RCC 7860 (cell line): ENCODE measurements at regions not wholly inside any gene's neighbourhood (a gene's known extent, or its start where the extent isn't known, plus 50 kb on each side); places are given as distances from the start of the nearest gene placed in this dataset.
"Not testable (repeated sequence)": the region's sequence is repeated elsewhere in the genome, so short reads cannot be mapped to it uniquely, and the experiment has no call there.

Experiments
- DNase-seq: peaks from one replicate; pipeline ENCODE4 v3.0.0-alpha.2; 2015; ENCODE audit warnings: low spot score
- FAIRE-seq: peaks from 2 replicates; lab custom pipeline; 2012; peaks lifted over from hg19 to GRCh38; lab: Jason Lieb, UNC

GRCh38 chr1:238331557-238331956 is 440.8 kb upstream of the ZP4 start:
- FAIRE-seq (peak; percentile 69), DNase-seq (no peak)

GRCh38 chr1:238329671-238330070 is 438.9 kb upstream of the ZP4 start:
- DNase-seq: peak; percentile 33
- FAIRE-seq: peak; percentile 94

GRCh38 chr1:238327033-238327432 is 436.3 kb upstream of the ZP4 start:
- FAIRE-seq, DNase-seq: not testable (repeated sequence)

GRCh38 chr1:238326479-238326878 is 435.8 kb upstream of the ZP4 start:
- DNase-seq, FAIRE-seq: not testable (repeated sequence)

- FAIRE-seq: no peak
Observed at GRCh38 chr1:238324211-238324864, 433.6 kb upstream of the ZP4 start.

GRCh38 chr1:238323490-238323889 is 432.8 kb upstream of the ZP4 start:
- no peak for DNase-seq
- FAIRE-seq: no peak

More at GRCh38 chr1:238324211-238324864, 433.6 kb upstream of the ZP4 start:
- DNase-seq: no peak

- no peak for FAIRE-seq
Observed at GRCh38 chr1:238319957-238320356, 429.2 kb upstream of the ZP4 start.

GRCh38 chr1:238318294-238319110 is 427.8 kb upstream of the ZP4 start:
- FAIRE-seq (no peak), DNase-seq (no peak)

More at GRCh38 chr1:238319957-238320356, 429.2 kb upstream of the ZP4 start:
- no peak for DNase-seq

- FAIRE-seq: no peak
- DNase-seq: no peak
Observed at GRCh38 chr1:238312969-238313368, 422.2 kb upstream of the ZP4 start.

- FAIRE-seq: no peak
- no peak for DNase-seq
Observed at GRCh38 chr1:238306411-238306810, 415.7 kb upstream of the ZP4 start.

GRCh38 chr1:238302646-238303045 is 411.9 kb upstream of the ZP4 start:
- FAIRE-seq (no peak), DNase-seq (no peak)

- FAIRE-seq: no peak
- no peak for DNase-seq
Observed at GRCh38 chr1:238296371-238296770, 405.6 kb upstream of the ZP4 start.

GRCh38 chr1:238293075-238293474 is 402.4 kb upstream of the ZP4 start:
- FAIRE-seq (no peak), DNase-seq (no peak)

- peak; percentile 66 for FAIRE-seq
- peak; percentile 35 for DNase-seq
Observed at GRCh38 chr1:238281418-238281817, 390.7 kb upstream of the ZP4 start.

GRCh38 chr1:238279694-238280380 is 389.1 kb upstream of the ZP4 start:
- no peak for FAIRE-seq
- no peak for DNase-seq

GRCh38 chr1:238272145-238272544 is 381.4 kb upstream of the ZP4 start:
- FAIRE-seq (no peak), DNase-seq (no peak)

GRCh38 chr1:238265866-238266265 is 375.1 kb upstream of the ZP4 start:
- DNase-seq: no peak
- no peak for FAIRE-seq

- FAIRE-seq: no peak
Observed at GRCh38 chr1:238264951-238265350, 374.2 kb upstream of the ZP4 start.

GRCh38 chr1:238258510-238258909 is 367.8 kb upstream of the ZP4 start:
- no peak for DNase-seq
- FAIRE-seq: no peak

More at GRCh38 chr1:238264951-238265350, 374.2 kb upstream of the ZP4 start:
- no peak for DNase-seq

- no peak for FAIRE-seq
- no peak for DNase-seq
Observed at GRCh38 chr1:238257018-238257621, 366.4 kb upstream of the ZP4 start.

- DNase-seq: no peak
Observed at GRCh38 chr1:238254935-238255334, 364.2 kb upstream of the ZP4 start.

More at GRCh38 chr1:238254935-238255334, 364.2 kb upstream of the ZP4 start:
- no peak for FAIRE-seq
